ENCODE measurements at regions not wholly inside any gene's neighbourhood (a gene's known extent, or its start where the extent isn't known, plus 50 kb on each side); places are given as distances from the start of the nearest gene placed in this dataset.

GRCh38 chr1:239269706-239270105, 116.7 kb upstream of the CHRM3 start:
- DNase-seq (ENCODE audit: extremely low read depth in 1 of 11, low read depth in 9 of 11, low spot score in 4 of 11), result no peak

- no peak for DNase-seq (ENCODE audit: extremely low read depth in 1 of 11, low read depth in 9 of 11, low spot score in 4 of 11)
These were observed 117.4 kb upstream of the CHRM3 start for GRCh38 chr1:239268941-239269340.

GRCh38 chr1:239268007-239268406, 118.4 kb upstream of the CHRM3 start:
- DNase-seq (ENCODE audit: extremely low read depth in 1 of 11, low read depth in 9 of 11, low spot score in 4 of 11), result no peak

DNA sequence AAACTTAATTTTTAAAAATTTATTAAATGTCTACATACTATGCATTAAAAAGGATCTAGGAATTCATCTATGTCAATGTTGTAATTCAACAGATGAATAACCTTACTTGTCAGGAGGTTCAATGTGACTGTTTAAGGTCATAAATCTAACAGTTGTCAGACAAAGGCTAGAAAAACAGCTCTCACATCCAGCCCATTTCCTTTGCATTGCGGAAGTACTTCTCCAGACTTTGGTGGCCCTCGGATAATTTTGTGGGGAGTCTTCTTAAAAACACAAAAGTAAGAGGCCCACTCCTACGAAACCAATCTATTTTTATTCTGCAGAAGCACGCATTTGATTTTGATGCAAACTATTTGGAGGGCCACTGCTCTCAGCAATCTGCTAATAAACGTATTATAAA, 122.6 kb upstream of the CHRM3 start:
- DNase-seq (ENCODE audit: extremely low read depth in 1 of 11, low read depth in 9 of 11, low spot score in 4 of 11), result no peak

DNA sequence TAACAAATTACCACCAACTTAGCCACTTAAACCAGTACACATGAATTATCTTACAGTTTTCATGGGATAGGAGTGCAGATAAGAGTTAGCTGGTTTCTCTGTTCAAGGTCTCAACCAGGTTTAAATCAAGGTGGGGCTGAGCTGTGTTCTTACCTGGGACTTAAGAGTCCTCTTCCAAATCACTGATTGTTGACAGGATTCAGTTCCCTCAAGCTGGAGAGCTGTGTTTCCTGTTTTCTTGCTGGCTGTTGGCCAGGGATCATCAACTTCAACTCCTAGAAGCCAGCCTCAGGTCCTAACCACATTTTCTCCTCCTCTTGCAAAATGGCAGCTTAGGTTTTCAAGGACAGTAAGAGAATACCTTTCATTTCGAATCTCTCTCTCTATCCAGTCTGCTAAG, 123.8 kb upstream of the CHRM3 start:
- DNase-seq (ENCODE audit: extremely low read depth in 1 of 11, low read depth in 9 of 11, low spot score in 4 of 11), result no peak

- DNase-seq (ENCODE audit: extremely low read depth in 1 of 11, low read depth in 9 of 11, low spot score in 4 of 11), result no peak
These were observed 124.8 kb upstream of the CHRM3 start for GRCh38 chr1:239261521-239261920.

DNA sequence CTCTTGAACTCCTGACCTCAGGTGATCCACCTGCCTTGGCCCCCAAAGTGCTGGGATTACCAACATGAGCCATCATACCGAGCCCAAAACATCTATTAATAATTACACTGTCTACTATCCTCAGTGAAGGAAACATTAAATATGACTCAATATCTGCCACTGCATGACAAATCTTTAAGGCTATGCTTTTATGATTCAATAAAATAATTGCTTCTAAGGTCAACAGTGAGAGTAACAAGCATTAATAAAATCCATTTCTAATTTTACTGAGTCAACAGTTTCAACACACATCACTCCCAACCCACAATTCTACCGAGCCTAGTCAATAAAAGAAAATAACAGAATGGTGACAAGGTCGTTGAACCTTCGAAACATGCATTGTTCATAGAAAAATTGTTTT, 125.5 kb upstream of the CHRM3 start:
- DNase-seq (ENCODE audit: extremely low read depth in 1 of 11, low read depth in 9 of 11, low spot score in 4 of 11), result no peak

DNA sequence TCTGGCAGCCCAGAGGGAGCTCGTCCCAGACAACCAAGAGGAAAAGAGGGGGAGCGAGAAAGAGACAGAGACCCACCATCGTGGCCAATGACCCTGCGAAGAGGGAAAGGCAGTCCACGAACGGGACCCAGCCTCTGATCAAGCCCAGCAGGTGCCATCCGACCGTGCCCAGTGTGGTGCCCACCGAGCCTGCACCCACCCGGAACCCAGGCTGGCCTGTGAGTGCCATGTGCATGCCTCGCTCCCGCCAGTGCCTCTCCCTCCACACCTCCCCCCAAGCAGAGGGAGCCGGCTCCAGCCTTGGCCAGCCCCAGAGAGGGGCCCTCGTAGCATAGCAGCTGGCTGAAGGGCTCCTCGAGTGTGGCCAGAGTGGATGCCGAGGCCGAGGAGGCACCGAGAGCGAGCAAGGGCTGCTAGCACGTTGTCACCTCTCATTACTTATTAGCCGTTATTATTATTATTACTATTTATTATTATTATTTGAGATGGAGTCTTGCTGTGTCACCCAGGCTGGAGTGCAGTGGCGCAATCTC, 130.7 kb upstream of the CHRM3 start:
- DNase-seq (ENCODE audit: extremely low read depth in 1 of 11, low read depth in 9 of 11, low spot score in 4 of 11), result no peak

GRCh38 chr1:239254999-239255398, 131.4 kb upstream of the CHRM3 start:
- DNase-seq (ENCODE audit: extremely low read depth in 1 of 11, low read depth in 9 of 11, low spot score in 4 of 11), result no peak

GRCh38 chr1:239253032-239253431, 133.3 kb upstream of the CHRM3 start:
- no peak for DNase-seq (ENCODE audit: extremely low read depth in 1 of 11, low read depth in 9 of 11, low spot score in 4 of 11)

DNA sequence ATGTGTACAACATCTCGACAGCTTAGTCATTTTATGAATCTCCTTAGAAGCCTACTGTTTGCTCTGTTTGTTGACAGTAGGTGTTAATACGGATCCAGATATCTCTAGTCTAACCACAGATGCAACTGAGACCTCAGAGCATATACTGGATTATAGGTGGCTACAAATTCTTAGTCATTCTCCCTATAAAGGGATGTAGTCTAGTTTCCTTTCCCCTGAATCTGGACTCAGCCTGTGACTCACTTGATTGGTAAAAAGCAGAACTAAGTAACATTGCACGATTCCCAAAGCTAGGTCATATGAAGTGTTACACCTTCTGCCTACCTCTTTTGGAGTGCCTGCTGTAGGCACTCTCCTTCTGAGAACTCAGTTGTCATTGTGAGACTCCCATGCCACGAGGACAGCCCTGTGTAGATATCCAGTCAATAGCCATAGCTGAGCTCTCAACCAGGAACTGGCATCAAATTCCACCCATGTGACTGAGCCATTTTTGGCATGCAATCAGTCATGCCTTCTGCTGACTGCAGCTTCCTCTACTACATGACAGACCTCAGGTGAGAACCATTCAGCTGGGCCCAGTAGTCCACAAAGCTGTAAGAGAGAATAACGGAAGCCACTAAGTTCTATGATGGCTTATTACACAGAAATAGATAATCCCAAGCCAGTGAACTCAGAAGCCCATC, 135.9 kb upstream of the CHRM3 start:
- DNase-seq (ENCODE audit: extremely low read depth in 1 of 11, low read depth in 9 of 11, low spot score in 4 of 11), result no peak

- DNase-seq (ENCODE audit: extremely low read depth in 1 of 11, low read depth in 9 of 11, low spot score in 4 of 11), result no peak
These were observed 139.1 kb upstream of the CHRM3 start for GRCh38 chr1:239247285-239247684.

DNA sequence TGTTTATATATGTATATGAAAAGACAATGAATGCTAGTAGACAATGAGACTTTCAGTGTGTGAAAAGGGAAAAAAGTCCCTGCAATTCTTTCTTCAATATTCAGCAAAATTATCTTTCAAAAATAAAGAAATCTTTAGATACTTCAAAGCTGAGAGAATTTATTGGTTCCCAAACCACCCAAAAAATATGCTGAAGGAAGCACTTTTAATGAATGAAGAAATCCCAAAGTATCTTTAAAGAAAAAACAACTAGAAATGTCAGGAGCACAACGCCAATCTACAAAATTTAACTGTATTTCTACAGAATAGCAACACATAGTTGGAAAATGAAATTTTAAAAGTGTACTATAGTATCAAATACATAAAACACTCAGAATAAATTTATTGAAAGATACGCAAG, 142.3 kb upstream of the CHRM3 start:
- no peak for DNase-seq (ENCODE audit: extremely low read depth in 1 of 11, low read depth in 9 of 11, low spot score in 4 of 11)

DNA sequence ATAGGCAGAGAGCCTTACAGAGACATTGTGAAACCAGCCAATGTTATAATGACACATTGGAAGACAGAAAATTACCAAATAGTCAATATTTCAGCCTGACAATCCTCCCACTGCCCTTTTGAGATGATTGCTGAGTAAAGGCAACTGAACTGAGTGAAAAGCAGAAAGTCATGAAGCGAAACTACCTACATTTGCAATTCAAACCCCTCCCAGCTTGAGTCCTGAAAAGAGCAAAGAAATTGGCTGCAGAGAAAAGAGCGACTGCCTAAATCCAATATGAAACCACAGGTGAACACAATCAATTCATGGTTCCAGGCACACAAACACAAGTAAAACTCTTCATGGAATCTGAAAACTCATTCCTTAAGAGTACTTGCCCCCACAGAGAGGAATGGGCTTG, 143.4 kb upstream of the CHRM3 start:
- no peak for DNase-seq (ENCODE audit: extremely low read depth in 1 of 11, low read depth in 9 of 11, low spot score in 4 of 11)

DNA sequence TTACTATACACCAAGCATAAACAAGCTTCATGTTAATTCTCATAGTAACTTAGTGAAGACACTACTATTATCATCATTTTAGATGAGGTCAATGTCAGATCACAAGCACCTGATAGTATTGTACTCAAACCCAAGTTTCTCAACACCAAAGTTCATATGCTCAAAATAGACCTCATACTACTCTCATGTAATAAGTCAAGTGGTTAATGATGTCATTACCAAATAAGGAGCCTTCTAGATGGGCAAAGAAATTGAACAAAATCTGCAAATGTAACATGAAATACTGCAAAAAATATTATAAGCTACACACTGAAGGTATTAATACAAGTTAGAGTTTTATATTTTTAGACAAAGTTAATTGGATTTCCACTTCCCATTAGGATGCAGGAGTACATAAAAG, 144.0 kb upstream of the CHRM3 start:
- DNase-seq (ENCODE audit: extremely low read depth in 1 of 11, low read depth in 9 of 11, low spot score in 4 of 11), result no peak

GRCh38 chr1:239240736-239241135, 145.6 kb upstream of the CHRM3 start:
- no peak for DNase-seq (ENCODE audit: extremely low read depth in 1 of 11, low read depth in 9 of 11, low spot score in 4 of 11)

- DNase-seq (ENCODE audit: extremely low read depth in 1 of 11, low read depth in 9 of 11, low spot score in 4 of 11), result no peak
These were observed 146.8 kb upstream of the CHRM3 start for GRCh38 chr1:239239529-239239928.

DNA sequence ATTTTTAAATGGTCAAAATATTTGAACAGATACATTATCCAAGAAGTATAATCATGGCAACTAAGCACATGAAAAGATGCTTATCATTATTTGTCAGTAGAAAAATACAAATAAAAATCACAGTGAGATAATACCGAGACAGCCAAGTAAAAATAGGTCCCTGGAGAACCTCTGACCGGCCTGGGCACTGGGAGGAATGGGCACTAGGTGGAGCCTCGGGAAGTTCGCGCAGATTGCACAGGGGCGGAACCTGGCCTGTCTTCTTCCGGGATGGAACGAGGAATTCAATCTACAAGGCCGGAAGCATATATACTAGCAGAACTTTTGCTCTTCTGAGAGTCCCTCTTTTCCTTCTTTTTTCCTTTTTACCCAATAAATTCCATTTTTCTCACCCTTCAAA, 148.5 kb upstream of the CHRM3 start:
- no peak for DNase-seq (ENCODE audit: extremely low read depth in 1 of 11, low read depth in 9 of 11, low spot score in 4 of 11)

DNA sequence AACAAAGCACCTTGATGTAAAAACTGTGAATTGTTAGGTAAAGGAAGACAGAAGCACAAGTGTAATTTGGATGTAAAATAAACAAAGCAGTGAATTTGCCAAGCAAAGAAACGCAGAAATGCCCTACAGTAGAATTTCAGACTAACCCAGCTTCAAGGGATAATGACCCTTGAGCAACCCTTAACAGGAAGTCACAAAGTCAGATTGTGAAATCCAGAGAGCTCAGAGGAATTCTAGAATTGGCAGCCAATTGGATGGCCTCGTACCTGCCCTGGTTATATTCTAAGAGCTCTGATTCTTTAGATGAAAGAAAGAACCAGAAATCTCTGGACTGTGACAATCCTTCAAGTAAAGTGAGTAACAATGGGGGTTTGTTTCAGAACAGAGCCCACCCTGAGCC, 152.7 kb upstream of the CHRM3 start:
- no peak for DNase-seq (ENCODE audit: extremely low read depth in 1 of 11, low read depth in 9 of 11, low spot score in 4 of 11)

- DNase-seq (ENCODE audit: extremely low read depth in 1 of 11, low read depth in 9 of 11, low spot score in 4 of 11), result no peak
These were observed 153.4 kb upstream of the CHRM3 start for GRCh38 chr1:239232921-239233320.

DNA sequence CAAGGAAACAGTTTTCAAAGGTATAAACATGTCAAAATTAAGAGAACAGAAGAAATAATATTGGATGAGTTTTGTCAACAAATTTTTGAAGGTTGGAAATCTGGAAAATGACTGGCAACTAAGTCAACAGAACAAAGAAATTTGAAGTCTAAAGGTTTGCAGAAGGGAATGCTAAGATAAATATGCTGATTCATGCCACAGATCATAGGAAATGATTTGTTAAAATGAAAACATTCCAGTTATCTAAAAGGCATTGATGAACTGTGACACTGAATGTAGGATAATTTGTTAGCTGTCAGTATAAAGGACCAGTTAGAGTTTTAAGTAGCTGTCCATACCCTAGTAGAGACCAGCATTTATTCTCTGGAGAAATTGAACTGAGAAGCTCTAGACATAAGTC, 157.9 kb upstream of the CHRM3 start:
- DNase-seq (ENCODE audit: extremely low read depth in 1 of 11, low read depth in 9 of 11, low spot score in 4 of 11), result no peak
